ENCODE measurements at regions not wholly inside any gene's neighbourhood (a gene's known extent, or its start where the extent isn't known, plus 50 kb on each side); places are given as distances from the start of the nearest gene placed in this dataset.

- Mint-ChIP-seq H3K4me1 (no peaks in the 10 kb centered on the region), H3K36me3 (no peaks in the 10 kb centered on the region)
Observed at GRCh38 chr20:58018590-58018989, 209.9 kb downstream of the ANKRD60 start.

GRCh38 chr20:58017970-58018530 is 210.4 kb downstream of the ANKRD60 start:
- no peak overlapping the region for H3K4me3 Mint-ChIP-seq
- H3K27ac Mint-ChIP-seq = no peak overlapping the region
- no peaks in the 10 kb centered on the region for H3K36me3 Mint-ChIP-seq
- no peak for DNase-seq
- H3K27me3 Mint-ChIP-seq (ENCODE audit: low read depth in 3 of 3) = peaks cover 0 to 8% (median 5%) of the 10 kb centered on the region in 3 donors
- H3K9me3 Mint-ChIP-seq = no peaks in the 10 kb centered on the region
- no peaks in the 10 kb centered on the region for H3K4me1 Mint-ChIP-seq

More at GRCh38 chr20:58018590-58018989, 209.9 kb downstream of the ANKRD60 start:
- Mint-ChIP-seq H3K9me3 (no peaks in the 10 kb centered on the region), H3K4me3 (no peak overlapping the region), H3K27ac (no peak overlapping the region), H3K27me3 (ENCODE audit: low read depth in 3 of 3) (peaks cover 0 to 9% (median 5%) of the 10 kb centered on the region in 3 donors)
- no peak for DNase-seq

- no peaks in the 10 kb centered on the region for H3K4me1 Mint-ChIP-seq
- DNase-seq = no peak
- no peaks in the 10 kb centered on the region for H3K36me3 Mint-ChIP-seq
- no peaks in the 10 kb centered on the region for H3K9me3 Mint-ChIP-seq
- H3K27ac Mint-ChIP-seq = no peak overlapping the region
- H3K27me3 Mint-ChIP-seq (ENCODE audit: low read depth in 3 of 3) = peaks cover 0 to 8% (median 5%) of the 10 kb centered on the region in 3 donors
- no peak overlapping the region for H3K4me3 Mint-ChIP-seq
Observed at GRCh38 chr20:58017231-58017969, 211.1 kb downstream of the ANKRD60 start.

- Mint-ChIP-seq H3K27ac (no peak overlapping the region), H3K36me3 (no peaks in the 10 kb centered on the region), H3K9me3 (no peaks in the 10 kb centered on the region), H3K4me3 (no peak overlapping the region), H3K4me1 (no peaks in the 10 kb centered on the region), H3K27me3 (ENCODE audit: low read depth in 3 of 3) (peaks cover 0 to 8% (median 7%) of the 10 kb centered on the region in 3 donors)
- no peak for DNase-seq
Observed at GRCh38 chr20:58016779-58017178, 211.7 kb downstream of the ANKRD60 start.

- no peak for DNase-seq
- peaks cover 4 to 9% (median 6%) of the 10 kb centered on the region in 3 donors for H3K27me3 Mint-ChIP-seq (ENCODE audit: low read depth in 3 of 3)
- no peaks in the 10 kb centered on the region for H3K4me1 Mint-ChIP-seq
- H3K9me3 Mint-ChIP-seq = no peaks in the 10 kb centered on the region
- H3K4me3 Mint-ChIP-seq = no peak overlapping the region
- no peak overlapping the region for H3K27ac Mint-ChIP-seq
- no peaks in the 10 kb centered on the region for H3K36me3 Mint-ChIP-seq
Observed at GRCh38 chr20:58014628-58015315, 213.7 kb downstream of the ANKRD60 start.

GRCh38 chr20:58012731-58013510 is 215.5 kb downstream of the ANKRD60 start:
- H3K27me3 Mint-ChIP-seq (ENCODE audit: low read depth in 3 of 3) = peaks cover 5 to 11% (median 8%) of the 10 kb centered on the region in 3 donors
- H3K4me3 Mint-ChIP-seq = no peak overlapping the region
- no peak for DNase-seq
- no peaks in the 10 kb centered on the region for H3K4me1 Mint-ChIP-seq
- H3K27ac Mint-ChIP-seq = no peak overlapping the region
- no peaks in the 10 kb centered on the region for H3K36me3 Mint-ChIP-seq
- no peaks in the 10 kb centered on the region for H3K9me3 Mint-ChIP-seq

- no peaks in the 10 kb centered on the region for H3K36me3 Mint-ChIP-seq
- no peak overlapping the region for H3K4me3 Mint-ChIP-seq
- H3K9me3 Mint-ChIP-seq = no peaks in the 10 kb centered on the region
- no peak overlapping the region for H3K27ac Mint-ChIP-seq
- no peaks in the 10 kb centered on the region for H3K4me1 Mint-ChIP-seq
- peaks cover 5 to 11% (median 8%) of the 10 kb centered on the region in 3 donors for H3K27me3 Mint-ChIP-seq (ENCODE audit: low read depth in 3 of 3)
- DNase-seq = no peak
Observed at GRCh38 chr20:58011947-58012610, 216.4 kb downstream of the ANKRD60 start.

GRCh38 chr20:58011106-58011946 is 217.1 kb downstream of the ANKRD60 start:
- no peak overlapping the region for H3K27ac Mint-ChIP-seq
- no peaks in the 10 kb centered on the region for H3K9me3 Mint-ChIP-seq
- no peaks in the 10 kb centered on the region for H3K4me1 Mint-ChIP-seq
- DNase-seq = no peak
- H3K27me3 Mint-ChIP-seq (ENCODE audit: low read depth in 3 of 3) = peaks cover 5 to 11% (median 11%) of the 10 kb centered on the region in 3 donors
- no peak overlapping the region for H3K4me3 Mint-ChIP-seq
- no peaks in the 10 kb centered on the region for H3K36me3 Mint-ChIP-seq

GRCh38 chr20:58010666-58011065 is 217.8 kb downstream of the ANKRD60 start:
- Mint-ChIP-seq H3K27ac (no peak overlapping the region), H3K4me3 (no peak overlapping the region), H3K27me3 (ENCODE audit: low read depth in 3 of 3) (peaks cover 5 to 11% (median 10%) of the 10 kb centered on the region in 3 donors), H3K36me3 (no peaks in the 10 kb centered on the region), H3K4me1 (no peaks in the 10 kb centered on the region), H3K9me3 (no peaks in the 10 kb centered on the region)
- DNase-seq = no peak

GRCh38 chr20:58010186-58010585 is 218.3 kb downstream of the ANKRD60 start:
- Mint-ChIP-seq H3K4me3 (no peak overlapping the region), H3K9me3 (no peaks in the 10 kb centered on the region), H3K27ac (no peak overlapping the region), H3K36me3 (no peaks in the 10 kb centered on the region), H3K27me3 (ENCODE audit: low read depth in 3 of 3) (peaks cover 5 to 11% (median 9%) of the 10 kb centered on the region in 3 donors), H3K4me1 (no peaks in the 10 kb centered on the region)
- no peak for DNase-seq

- no peak overlapping the region for H3K4me3 Mint-ChIP-seq
- H3K4me1 Mint-ChIP-seq = no peaks in the 10 kb centered on the region
- peaks cover 4 to 11% (median 9%) of the 10 kb centered on the region in 3 donors for H3K27me3 Mint-ChIP-seq (ENCODE audit: low read depth in 3 of 3)
- H3K9me3 Mint-ChIP-seq = no peaks in the 10 kb centered on the region
- no peak for DNase-seq
- no peaks in the 10 kb centered on the region for H3K36me3 Mint-ChIP-seq
- no peak overlapping the region for H3K27ac Mint-ChIP-seq
Observed at GRCh38 chr20:58008866-58009265, 219.6 kb downstream of the ANKRD60 start.

GRCh38 chr20:58008413-58008812 is 220.0 kb downstream of the ANKRD60 start:
- peaks cover 2 to 11% (median 11%) of the 10 kb centered on the region in 3 donors for H3K27me3 Mint-ChIP-seq (ENCODE audit: low read depth in 3 of 3)
- no peaks in the 10 kb centered on the region for H3K36me3 Mint-ChIP-seq
- no peak overlapping the region for H3K4me3 Mint-ChIP-seq
- no peaks in the 10 kb centered on the region for H3K4me1 Mint-ChIP-seq
- no peaks in the 10 kb centered on the region for H3K9me3 Mint-ChIP-seq
- no peak overlapping the region for H3K27ac Mint-ChIP-seq
- DNase-seq = no peak

- Mint-ChIP-seq H3K4me3 (no peak overlapping the region), H3K9me3 (no peaks in the 10 kb centered on the region), H3K27ac (no peak overlapping the region), H3K27me3 (ENCODE audit: low read depth in 3 of 3) (peaks cover 2 to 11% (median 11%) of the 10 kb centered on the region in 3 donors), H3K36me3 (no peaks in the 10 kb centered on the region), H3K4me1 (no peaks in the 10 kb centered on the region)
- no peak for DNase-seq
Observed at GRCh38 chr20:58007947-58008346, 220.5 kb downstream of the ANKRD60 start.
